Adrenal gland (tissue), 9 donors: ENCODE measurements at regions not wholly inside any gene's neighbourhood (a gene's known extent, or its start where the extent isn't known, plus 50 kb on each side); places are given as distances from the start of the nearest gene placed in this dataset.

Experiments
- DNase-seq, 7 donors: peaks; one replicate each; pipeline ENCODE4 v3.0.0-alpha.2; 2019 to 2020
- H3K27ac ChIP-seq, 5 donors: fragments of 200-600 bp; sonication (generic) in 4 of 5; 1 replicate in 3 of 5; 2 replicates in 2 of 5; pipeline versions ENCODE4 v1.5.1 to v1.8.0; 2016 to 2020; ENCODE audit warnings: mild to moderate bottlenecking in 1 of 5
- H3K27me3 ChIP-seq: fragments of 200-600 bp; 2 replicates; pipeline ENCODE4 v1.8.0; 2021
- H3K36me3 ChIP-seq, 2 donors: fragments of 200-600 bp; replicated peaks in 1 of 2; 1 replicate in 1 of 2; 2 replicates in 1 of 2; pipeline versions ENCODE4 v1.5.1 to v1.8.0; 2018 to 2022
- H3K4me1 ChIP-seq, 2 donors: fragments of 200-600 bp; replicated peaks in 1 of 2; 1 replicate in 1 of 2; 2 replicates in 1 of 2; pipeline versions ENCODE4 v1.5.1 to v1.8.0; 2018 to 2021
- H3K4me3 ChIP-seq, 4 donors: fragments of 200-600 bp; sonication (generic) in 3 of 4; one replicate each; pipeline ENCODE4 v1.5.1; 2016 to 2018
- H3K9me3 ChIP-seq, 3 donors: fragments of 200-600 bp; sonication (generic) in 1 of 3; replicated peaks in 1 of 3; 1 replicate in 2 of 3; 2 replicates in 1 of 3; pipeline versions ENCODE4 v1.5.1 to v1.8.0; 2016 to 2021
- POLR2A ChIP-seq, 2 donors: fragments of 450-650 bp; IDR thresholded peaks; one replicate each; pipeline ENCODE4 v1.6.1; 2017; ENCODE audit warnings: antibody characterized with exemption in 2 of 2, mild to moderate bottlenecking in 2 of 2, moderate library complexity in 1 of 2
- WGBS, 4 donors: extraction: QIAGEN DNeasy Blood & Tissue Kit in 2 of 4; methylation state at CpG; one replicate each; pipeline versions ENCODE4 v1.1.5 to v1.1.7; 2013 to 2017; 5-methylcytosine and 5-hydroxymethylcytosine counted together
- intact Hi-C, 2 donors: fragments of 100-400 bp; cut with DNase I; formaldehyde crosslinking; loops; one replicate each; pipeline versions ENCODE4 v1.14.1 to v1.15.0; 2022 to 2023
- TF ChIP-seq, protein P1 (sequence below), 6 experiments: fragments of 450-650 bp in 4 of 6; fragments of 200-600 bp in 2 of 6; sonication (generic) in 1 of 6; IDR thresholded peaks; 1 replicate in 5 of 6; 2 replicates in 1 of 6; pipeline versions ENCODE4 v1.5.1 to v1.8.0; 2016 to 2021; ENCODE audit warnings: antibody characterized with exemption in 6 of 6, mild to moderate bottlenecking in 2 of 6, moderate library complexity in 1 of 6
- donor health status: healthy with polysubstance abuse.
- donor health status: Bipolar disorder and iron deficiency.
- donor health status: DM: yes; HTN: yes; CAD: no.
- donor health status: DM: no; HTN: no; CAD: no.
- donor health status: DM: no; HTN: no; CAD: no.

DNA sequence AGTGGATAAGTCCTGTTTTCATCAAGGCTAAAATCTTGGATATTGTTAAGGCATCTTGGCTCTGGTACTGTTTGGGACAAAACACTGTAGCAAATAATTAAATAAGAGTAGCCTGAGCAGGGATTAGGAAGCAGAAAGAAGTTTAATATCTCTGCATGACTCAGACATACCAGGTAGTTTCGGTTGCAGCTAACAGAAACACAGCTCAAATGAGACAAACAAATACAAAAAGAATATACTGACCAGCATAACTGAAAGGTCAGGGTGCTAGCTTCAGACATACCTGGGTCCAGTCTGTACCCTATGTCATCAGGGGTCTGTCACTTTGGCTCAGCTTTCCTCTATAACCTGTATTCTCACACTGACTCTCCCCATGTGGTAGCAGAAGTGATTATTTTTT lies 156.4 kb upstream of the MAP3K1 start:
- Histone ChIP-seq H3K27me3 (no peaks in the 10 kb centered on the region), H3K27ac (no peak overlapping the region), H3K4me1 (no peaks in the 10 kb centered on the region), H3K36me3 (no peaks in the 10 kb centered on the region), H3K4me3 (no peak overlapping the region), H3K9me3 (no peaks in the 10 kb centered on the region)
- TF ChIP-seq POLR2A (IDR thresholded peaks at IDR 0.05): no peak
- TF ChIP-seq, protein P1, sequence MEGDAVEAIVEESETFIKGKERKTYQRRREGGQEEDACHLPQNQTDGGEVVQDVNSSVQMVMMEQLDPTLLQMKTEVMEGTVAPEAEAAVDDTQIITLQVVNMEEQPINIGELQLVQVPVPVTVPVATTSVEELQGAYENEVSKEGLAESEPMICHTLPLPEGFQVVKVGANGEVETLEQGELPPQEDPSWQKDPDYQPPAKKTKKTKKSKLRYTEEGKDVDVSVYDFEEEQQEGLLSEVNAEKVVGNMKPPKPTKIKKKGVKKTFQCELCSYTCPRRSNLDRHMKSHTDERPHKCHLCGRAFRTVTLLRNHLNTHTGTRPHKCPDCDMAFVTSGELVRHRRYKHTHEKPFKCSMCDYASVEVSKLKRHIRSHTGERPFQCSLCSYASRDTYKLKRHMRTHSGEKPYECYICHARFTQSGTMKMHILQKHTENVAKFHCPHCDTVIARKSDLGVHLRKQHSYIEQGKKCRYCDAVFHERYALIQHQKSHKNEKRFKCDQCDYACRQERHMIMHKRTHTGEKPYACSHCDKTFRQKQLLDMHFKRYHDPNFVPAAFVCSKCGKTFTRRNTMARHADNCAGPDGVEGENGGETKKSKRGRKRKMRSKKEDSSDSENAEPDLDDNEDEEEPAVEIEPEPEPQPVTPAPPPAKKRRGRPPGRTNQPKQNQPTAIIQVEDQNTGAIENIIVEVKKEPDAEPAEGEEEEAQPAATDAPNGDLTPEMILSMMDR (IDR thresholded peaks at IDR 0.05): no peak
- no peak for DNase-seq
- intact Hi-C loops: no loop called here
- WGBS, 4 donors: 81 to 96% (median 86%) methylated on average over 1 of the region's 1 CpG

DNA sequence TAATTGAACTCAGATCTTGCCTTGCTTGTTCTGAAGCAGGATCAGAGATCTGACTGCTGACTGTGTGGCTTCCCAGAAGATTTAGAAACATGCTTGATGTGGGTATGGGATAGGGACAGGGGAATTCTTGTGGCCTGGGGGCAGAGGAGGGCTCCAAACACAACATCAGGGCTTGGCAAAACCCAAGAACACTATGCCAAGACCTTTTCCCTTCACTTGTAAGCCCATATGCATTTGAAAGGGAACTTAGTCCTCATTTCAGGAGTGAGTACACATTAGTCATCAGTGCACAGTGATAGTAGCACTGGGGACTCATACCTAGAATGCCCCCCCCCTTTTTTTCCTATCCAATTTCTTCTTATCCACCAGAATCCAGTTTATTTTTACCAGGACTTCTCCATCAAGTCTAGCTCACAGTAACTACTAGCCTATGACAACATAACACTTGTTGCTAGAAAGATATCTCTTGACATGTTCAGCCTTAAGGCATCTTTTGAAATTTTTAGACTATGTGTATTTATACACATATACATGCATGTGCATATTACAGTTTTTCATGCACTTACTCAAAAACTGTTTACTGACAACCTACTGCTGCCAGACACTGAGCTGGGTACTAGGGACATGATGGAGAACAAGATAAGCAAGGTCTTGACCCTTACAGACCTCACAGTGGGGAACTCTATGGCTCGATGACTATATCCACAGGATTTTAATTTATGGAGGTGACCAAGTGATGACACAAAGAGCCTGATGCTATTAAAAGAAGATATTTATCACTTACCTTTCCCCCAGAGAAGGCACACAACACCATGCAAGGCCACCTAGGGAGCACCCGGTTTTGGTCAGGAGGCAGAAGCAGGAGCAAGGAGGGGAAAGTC lies 158.3 kb upstream of the MAP3K1 start:
- Histone ChIP-seq H3K27me3 (no peaks in the 10 kb centered on the region), H3K27ac (no peak overlapping the region), H3K36me3 (no peaks in the 10 kb centered on the region), H3K4me1 (no peaks in the 10 kb centered on the region), H3K4me3 (no peak overlapping the region), H3K9me3 (no peaks in the 10 kb centered on the region)
- WGBS, 4 donors: 78 to 93% (median 84%) methylated on average over 2 of the region's 2 CpGs
- no peak for DNase-seq
- intact Hi-C loops: no loop called here
- no peak for TF ChIP-seq POLR2A (IDR thresholded peaks at IDR 0.05)
- TF ChIP-seq, protein P1 (IDR thresholded peaks at IDR 0.05): no peak

DNA sequence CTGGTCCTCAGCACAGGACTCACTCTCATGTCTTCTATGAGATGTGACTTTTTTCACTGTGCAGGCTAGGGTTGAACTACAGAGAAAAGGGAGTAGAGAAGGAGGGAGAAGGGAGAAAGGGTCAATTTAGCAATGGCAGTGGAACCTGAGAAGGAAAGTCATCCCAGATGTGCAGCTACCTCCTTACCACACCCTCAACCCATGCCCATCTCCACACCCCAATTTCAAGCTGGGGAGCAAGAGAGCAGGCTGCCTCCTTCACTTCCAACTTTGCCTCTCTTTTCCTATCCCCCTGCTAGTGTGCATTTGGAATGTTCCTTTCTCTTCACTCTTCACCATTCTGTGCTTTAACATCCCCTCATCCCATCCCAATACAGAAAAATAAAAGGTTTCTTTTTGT lies 163.5 kb upstream of the MAP3K1 start:
- intact Hi-C loops: no loop called here
- no peaks in the 10 kb centered on the region for H3K27me3 ChIP-seq
- no peak for TF ChIP-seq POLR2A (IDR thresholded peaks at IDR 0.05)
- TF ChIP-seq, protein P1 (IDR thresholded peaks at IDR 0.05): no peak
- no peaks in the 10 kb centered on the region for H3K9me3 ChIP-seq
- no peaks in the 10 kb centered on the region for H3K4me1 ChIP-seq
- DNase-seq: no peak
- H3K36me3 ChIP-seq: no peaks in the 10 kb centered on the region
- H3K4me3 ChIP-seq: no peak overlapping the region
- no peak overlapping the region for H3K27ac ChIP-seq

DNA sequence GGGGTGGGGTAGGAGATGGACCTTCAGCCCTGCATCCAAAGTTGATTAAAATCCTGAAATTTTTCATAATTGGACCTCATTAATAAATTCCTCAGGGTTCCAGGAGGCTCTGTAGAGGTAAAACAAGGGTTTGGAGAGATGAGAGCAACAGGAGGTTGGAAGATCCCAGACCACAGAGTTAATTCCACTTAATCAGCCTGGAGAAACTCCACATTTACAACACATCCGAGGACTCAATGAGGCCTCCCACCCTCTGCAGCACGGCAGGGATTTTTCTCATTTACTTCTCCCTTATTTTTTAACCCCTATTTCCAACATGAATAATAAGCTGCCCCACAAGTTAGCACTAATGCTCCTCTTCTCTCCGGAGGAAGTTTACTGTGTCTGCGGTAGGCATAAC lies 165.0 kb upstream of the MAP3K1 start:
- H3K27ac ChIP-seq: no peak overlapping the region
- no peaks in the 10 kb centered on the region for H3K9me3 ChIP-seq
- no peaks in the 10 kb centered on the region for H3K36me3 ChIP-seq
- no peak overlapping the region for H3K4me3 ChIP-seq
- H3K4me1 ChIP-seq: no peaks in the 10 kb centered on the region
- no peak for TF ChIP-seq POLR2A (IDR thresholded peaks at IDR 0.05)
- TF ChIP-seq, protein P1 (IDR thresholded peaks at IDR 0.05): no peak
- DNase-seq: no peak
- intact Hi-C loops: no loop called here
- no peaks in the 10 kb centered on the region for H3K27me3 ChIP-seq
- WGBS, 4 donors: 80 to 87% (median 83%) methylated on average over 4 of the region's 4 CpGs
